NT2/D1 (cell line): ENCODE measurements at regions not wholly inside any gene's neighbourhood (a gene's known extent, or its start where the extent isn't known, plus 50 kb on each side); places are given as distances from the start of the nearest gene placed in this dataset.

Experiments used
- SUZ12 ChIP-seq: IDR thresholded peaks from 2 replicates; pipeline ENCODE4 v1.6.1; 2011; ENCODE audit not compliant: insufficient read length, insufficient read depth; ENCODE audit errors: extremely low read depth
- YY1 ChIP-seq: IDR thresholded peaks from 2 replicates; pipeline ENCODE4 v1.6.1; 2011; ENCODE audit not compliant: insufficient read length, insufficient read depth
- ZNF274 ChIP-seq: IDR thresholded peaks from 2 replicates; pipeline ENCODE4 v1.6.1; 2011; ENCODE audit warnings: mild to moderate bottlenecking, low read depth, low read length

DNA sequence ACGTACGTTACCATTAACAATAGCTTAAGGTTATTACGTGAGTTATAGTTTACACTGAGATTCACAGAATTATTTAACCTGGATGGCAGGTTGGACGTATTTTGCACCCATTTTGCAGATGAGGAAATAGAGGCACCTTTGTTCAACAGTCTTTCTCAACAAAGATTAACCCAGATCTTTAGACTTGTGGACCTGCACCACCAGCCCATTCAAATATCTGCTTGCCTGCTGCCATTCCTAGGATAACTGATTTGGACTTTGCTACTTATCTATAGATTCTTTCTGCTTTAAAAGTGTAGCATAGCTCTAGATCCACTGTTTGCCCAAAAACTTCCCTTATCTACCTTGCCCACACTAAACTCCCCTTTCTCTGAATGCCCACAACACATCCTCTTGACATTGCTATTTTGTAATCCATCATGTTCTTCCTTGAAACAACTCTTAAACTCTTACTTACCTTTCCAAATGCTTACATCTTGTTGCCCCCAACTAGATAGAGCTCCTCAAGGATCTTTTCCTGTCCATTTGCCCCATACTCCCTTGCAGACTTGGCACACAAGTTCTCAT, 56.4 kb upstream of the TNFAIP3 start:
- TF ChIP-seq YY1 (no peak), SUZ12 (no peak), ZNF274 (no peak)
